Nephron (organoid): ENCODE measurements at regions not wholly inside any gene's neighbourhood (a gene's known extent, or its start where the extent isn't known, plus 50 kb on each side); places are given as distances from the start of the nearest gene placed in this dataset.

Experiments
- H3K27ac Mint-ChIP-seq, 3 experiments: 2 replicates each; pipeline ENCODE4 v1.8.0; 2020; ENCODE audit warnings: mixed read lengths in 3 of 3, mild to moderate bottlenecking in 2 of 3, moderate library complexity in 1 of 3
- H3K27me3 Mint-ChIP-seq: 2 replicates; pipeline ENCODE4 v1.8.0; 2021; ENCODE audit warnings: low read depth, mild to moderate bottlenecking, moderate library complexity, mixed read lengths
- H3K36me3 Mint-ChIP-seq: 2 replicates; pipeline ENCODE4 v1.8.0; 2020; ENCODE audit warnings: low read depth, mixed read lengths
- H3K4me1 Mint-ChIP-seq: 2 replicates; pipeline ENCODE4 v1.8.0; 2020; ENCODE audit warnings: mixed read lengths
- H3K4me3 Mint-ChIP-seq, 3 experiments: 2 replicates each; pipeline ENCODE4 v1.8.0; 2020; ENCODE audit warnings: mild to moderate bottlenecking in 3 of 3, mixed read lengths in 3 of 3, moderate library complexity in 2 of 3
- H3K9me3 Mint-ChIP-seq: 2 replicates; pipeline ENCODE4 v1.8.0; 2020; ENCODE audit warnings: mixed read lengths
- TF ChIP-seq, protein P1 (sequence below), 3 experiments: fragments of 200-600 bp; sonication (generic); IDR thresholded peaks; one replicate each; pipeline ENCODE4 v1.5.0; 2021; ENCODE audit warnings: antibody characterized with exemption in 3 of 3; ENCODE audit not compliant: unreplicated experiment in 3 of 3

DNA sequence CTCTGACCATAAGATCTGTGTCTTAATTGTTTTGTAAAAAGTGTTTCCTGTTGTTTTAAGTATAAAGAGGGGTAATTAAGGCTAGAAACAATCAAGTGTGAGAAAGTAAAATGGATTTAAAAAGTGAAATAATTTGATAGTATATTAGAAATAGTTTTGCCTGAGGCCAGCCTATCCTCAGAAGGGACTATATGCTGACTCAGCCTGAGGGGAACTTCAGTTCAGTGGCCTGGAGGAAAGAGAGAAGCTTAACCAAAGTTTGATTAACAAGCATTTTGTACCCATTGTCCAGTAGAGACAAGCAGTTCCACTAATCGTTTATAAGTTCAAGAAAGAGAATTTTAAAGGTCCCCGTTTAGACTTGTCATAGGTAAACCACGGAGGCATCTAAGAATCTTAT lies 1793.2 kb upstream of the PRR20A start:
- H3K4me1 Mint-ChIP-seq, result no peaks in the 10 kb centered on the region
- H3K4me3 Mint-ChIP-seq, result no peak overlapping the region
- no peaks in the 10 kb centered on the region for H3K36me3 Mint-ChIP-seq

DNA sequence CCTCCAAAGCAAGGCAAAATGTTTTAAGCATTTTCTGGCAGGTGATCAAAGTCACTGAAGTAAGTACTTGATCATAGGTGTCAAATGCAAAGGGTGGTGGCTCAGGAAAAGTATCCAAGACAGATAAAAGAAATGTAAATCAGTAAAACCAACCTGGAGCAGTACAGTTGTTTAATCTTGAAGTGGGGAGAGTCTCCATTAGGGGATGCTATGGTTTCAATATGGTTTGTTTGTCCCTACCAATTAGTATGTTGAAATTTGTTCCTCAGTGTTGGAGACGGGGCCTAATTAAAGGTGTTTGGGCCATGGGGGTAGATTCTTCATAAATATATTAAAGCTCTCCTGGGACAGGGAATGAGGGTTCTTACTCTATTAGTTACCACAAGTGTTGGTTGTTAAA lies 1781.7 kb upstream of the PRR20A start:
- no peak overlapping the region for H3K4me3 Mint-ChIP-seq
- H3K27me3 Mint-ChIP-seq, result no peaks in the 10 kb centered on the region
- TF ChIP-seq, protein P1, sequence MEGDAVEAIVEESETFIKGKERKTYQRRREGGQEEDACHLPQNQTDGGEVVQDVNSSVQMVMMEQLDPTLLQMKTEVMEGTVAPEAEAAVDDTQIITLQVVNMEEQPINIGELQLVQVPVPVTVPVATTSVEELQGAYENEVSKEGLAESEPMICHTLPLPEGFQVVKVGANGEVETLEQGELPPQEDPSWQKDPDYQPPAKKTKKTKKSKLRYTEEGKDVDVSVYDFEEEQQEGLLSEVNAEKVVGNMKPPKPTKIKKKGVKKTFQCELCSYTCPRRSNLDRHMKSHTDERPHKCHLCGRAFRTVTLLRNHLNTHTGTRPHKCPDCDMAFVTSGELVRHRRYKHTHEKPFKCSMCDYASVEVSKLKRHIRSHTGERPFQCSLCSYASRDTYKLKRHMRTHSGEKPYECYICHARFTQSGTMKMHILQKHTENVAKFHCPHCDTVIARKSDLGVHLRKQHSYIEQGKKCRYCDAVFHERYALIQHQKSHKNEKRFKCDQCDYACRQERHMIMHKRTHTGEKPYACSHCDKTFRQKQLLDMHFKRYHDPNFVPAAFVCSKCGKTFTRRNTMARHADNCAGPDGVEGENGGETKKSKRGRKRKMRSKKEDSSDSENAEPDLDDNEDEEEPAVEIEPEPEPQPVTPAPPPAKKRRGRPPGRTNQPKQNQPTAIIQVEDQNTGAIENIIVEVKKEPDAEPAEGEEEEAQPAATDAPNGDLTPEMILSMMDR (IDR thresholded peaks at IDR 0.05; ENCODE audit: unreplicated experiment in 3 of 3), result no peak
- H3K9me3 Mint-ChIP-seq, result no peaks in the 10 kb centered on the region
- no peak overlapping the region for H3K27ac Mint-ChIP-seq
- H3K36me3 Mint-ChIP-seq, result no peaks in the 10 kb centered on the region
- H3K4me1 Mint-ChIP-seq, result peaks cover 10% of the 10 kb centered on the region

More for the DNA sequence above, 1793.2 kb upstream of the PRR20A start:
- Mint-ChIP-seq H3K27ac (no peak overlapping the region), H3K9me3 (peaks cover 3% of the 10 kb centered on the region), H3K27me3 (no peaks in the 10 kb centered on the region)
- TF ChIP-seq, protein P1 (IDR thresholded peaks at IDR 0.05; ENCODE audit: unreplicated experiment in 3 of 3), result no peak

DNA sequence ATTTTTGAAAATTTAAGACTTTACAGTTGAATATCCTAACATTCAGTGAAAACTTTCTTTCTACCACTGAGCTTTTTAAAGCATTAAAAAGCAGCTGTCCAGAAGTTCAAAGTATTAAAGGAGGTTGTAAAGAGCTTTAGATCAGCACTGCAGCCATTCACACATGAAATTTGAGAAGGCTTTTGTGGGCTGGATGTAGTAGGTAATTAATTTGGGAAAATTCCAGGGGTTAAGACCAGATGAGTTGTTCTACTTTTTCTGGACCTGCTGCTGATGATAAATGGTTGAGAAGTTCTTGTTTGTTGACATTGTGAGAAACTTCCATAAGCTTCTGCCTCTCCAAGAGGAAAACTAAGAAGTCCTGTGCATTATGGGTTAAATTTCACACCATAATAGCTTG lies 1779.6 kb upstream of the PRR20A start:
- Mint-ChIP-seq H3K4me1 (peaks cover 10% of the 10 kb centered on the region), H3K9me3 (no peaks in the 10 kb centered on the region), H3K27me3 (no peaks in the 10 kb centered on the region), H3K4me3 (no peak overlapping the region), H3K36me3 (no peaks in the 10 kb centered on the region), H3K27ac (peak overlapping the region in 2 of 3 experiments; percentile 5 to 23)
- TF ChIP-seq, protein P1 (IDR thresholded peaks at IDR 0.05; ENCODE audit: unreplicated experiment in 3 of 3), result no peak

DNA sequence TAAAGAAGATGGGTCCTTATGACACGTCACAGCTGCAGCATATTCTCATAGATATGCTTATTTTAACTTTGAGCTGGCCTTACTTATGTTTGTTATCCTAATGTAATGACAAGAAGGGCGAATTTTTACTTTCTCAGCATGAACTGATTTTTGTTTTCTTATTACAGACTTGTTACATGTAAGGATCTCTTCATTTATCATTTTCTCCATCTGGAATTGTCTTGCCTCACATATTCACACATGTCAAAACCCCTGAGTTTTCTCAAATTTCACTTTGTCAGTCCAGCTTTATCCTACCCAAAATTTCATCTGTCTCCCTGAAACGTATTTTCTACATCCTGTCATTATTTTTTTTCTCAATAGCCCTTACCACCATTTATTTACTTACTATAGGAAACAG lies 1774.0 kb upstream of the PRR20A start:
- H3K27ac Mint-ChIP-seq, result no peak overlapping the region
- H3K4me1 Mint-ChIP-seq, result no peaks in the 10 kb centered on the region
- no peaks in the 10 kb centered on the region for H3K27me3 Mint-ChIP-seq
- TF ChIP-seq, protein P1 (IDR thresholded peaks at IDR 0.05; ENCODE audit: unreplicated experiment in 3 of 3), result no peak
- H3K4me3 Mint-ChIP-seq, result no peak overlapping the region
- no peaks in the 10 kb centered on the region for H3K36me3 Mint-ChIP-seq
- no peaks in the 10 kb centered on the region for H3K9me3 Mint-ChIP-seq

DNA sequence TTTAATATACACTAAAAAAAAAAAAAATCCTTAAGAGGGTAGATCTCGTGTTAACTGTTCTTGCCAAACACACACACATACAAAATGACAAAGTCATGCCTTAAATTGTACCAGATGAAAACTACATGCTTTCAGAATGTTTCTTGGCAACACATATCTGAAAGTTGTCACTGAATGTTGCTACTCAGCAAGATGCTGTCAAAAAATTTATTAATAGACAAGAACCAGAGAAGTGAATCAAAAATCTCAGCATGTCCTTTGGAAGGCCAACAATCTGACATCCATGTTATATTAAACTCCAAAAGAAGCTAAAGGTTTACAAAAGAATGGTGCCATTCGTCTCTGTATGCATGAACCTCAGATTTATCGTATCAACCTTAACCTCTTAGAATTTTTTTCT lies 1746.2 kb upstream of the PRR20A start:
- Mint-ChIP-seq H3K4me3 (no peak overlapping the region), H3K9me3 (peaks cover 6% of the 10 kb centered on the region), H3K36me3 (no peaks in the 10 kb centered on the region), H3K27me3 (no peaks in the 10 kb centered on the region), H3K4me1 (no peaks in the 10 kb centered on the region), H3K27ac (no peak overlapping the region)
- TF ChIP-seq, protein P1 (IDR thresholded peaks at IDR 0.05; ENCODE audit: unreplicated experiment in 3 of 3), result no peak

DNA sequence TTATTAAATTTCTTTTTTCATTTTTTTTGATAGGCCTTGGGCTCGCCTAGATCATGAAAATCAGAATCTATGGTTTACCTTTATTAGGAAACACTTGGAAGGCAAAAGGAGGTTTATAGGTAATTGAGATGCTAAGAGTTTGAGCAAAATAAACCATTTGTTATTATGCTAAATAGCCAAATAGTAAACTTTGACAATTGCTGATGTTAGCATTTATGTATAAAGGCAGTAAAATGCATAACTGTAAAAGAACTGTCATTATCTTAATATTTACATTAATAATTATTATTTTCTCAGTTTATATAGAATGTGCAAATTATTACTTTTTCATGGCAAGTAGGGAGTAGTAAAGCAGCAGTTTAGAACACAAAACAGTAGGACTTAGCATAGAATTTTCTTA lies 1737.8 kb upstream of the PRR20A start:
- Mint-ChIP-seq H3K4me1 (no peaks in the 10 kb centered on the region), H3K27ac (no peak overlapping the region), H3K4me3 (no peak overlapping the region), H3K9me3 (no peaks in the 10 kb centered on the region), H3K27me3 (no peaks in the 10 kb centered on the region), H3K36me3 (no peaks in the 10 kb centered on the region)
- TF ChIP-seq, protein P1 (IDR thresholded peaks at IDR 0.05; ENCODE audit: unreplicated experiment in 3 of 3), result no peak
